ENCODE measurements at regions not wholly inside any gene's neighbourhood (a gene's known extent, or its start where the extent isn't known, plus 50 kb on each side); places are given as distances from the start of the nearest gene placed in this dataset.

GRCh38 chr4:104901961-104902605, 244.6 kb upstream of the TET2 start:
- TF ChIP-seq, protein P1, sequence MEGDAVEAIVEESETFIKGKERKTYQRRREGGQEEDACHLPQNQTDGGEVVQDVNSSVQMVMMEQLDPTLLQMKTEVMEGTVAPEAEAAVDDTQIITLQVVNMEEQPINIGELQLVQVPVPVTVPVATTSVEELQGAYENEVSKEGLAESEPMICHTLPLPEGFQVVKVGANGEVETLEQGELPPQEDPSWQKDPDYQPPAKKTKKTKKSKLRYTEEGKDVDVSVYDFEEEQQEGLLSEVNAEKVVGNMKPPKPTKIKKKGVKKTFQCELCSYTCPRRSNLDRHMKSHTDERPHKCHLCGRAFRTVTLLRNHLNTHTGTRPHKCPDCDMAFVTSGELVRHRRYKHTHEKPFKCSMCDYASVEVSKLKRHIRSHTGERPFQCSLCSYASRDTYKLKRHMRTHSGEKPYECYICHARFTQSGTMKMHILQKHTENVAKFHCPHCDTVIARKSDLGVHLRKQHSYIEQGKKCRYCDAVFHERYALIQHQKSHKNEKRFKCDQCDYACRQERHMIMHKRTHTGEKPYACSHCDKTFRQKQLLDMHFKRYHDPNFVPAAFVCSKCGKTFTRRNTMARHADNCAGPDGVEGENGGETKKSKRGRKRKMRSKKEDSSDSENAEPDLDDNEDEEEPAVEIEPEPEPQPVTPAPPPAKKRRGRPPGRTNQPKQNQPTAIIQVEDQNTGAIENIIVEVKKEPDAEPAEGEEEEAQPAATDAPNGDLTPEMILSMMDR (IDR thresholded peaks at IDR 0.05), result no peak

- TF ChIP-seq, protein P1 (IDR thresholded peaks at IDR 0.05), result no peak
Observed at GRCh38 chr4:104905065-104905464, 241.6 kb upstream of the TET2 start.

DNA sequence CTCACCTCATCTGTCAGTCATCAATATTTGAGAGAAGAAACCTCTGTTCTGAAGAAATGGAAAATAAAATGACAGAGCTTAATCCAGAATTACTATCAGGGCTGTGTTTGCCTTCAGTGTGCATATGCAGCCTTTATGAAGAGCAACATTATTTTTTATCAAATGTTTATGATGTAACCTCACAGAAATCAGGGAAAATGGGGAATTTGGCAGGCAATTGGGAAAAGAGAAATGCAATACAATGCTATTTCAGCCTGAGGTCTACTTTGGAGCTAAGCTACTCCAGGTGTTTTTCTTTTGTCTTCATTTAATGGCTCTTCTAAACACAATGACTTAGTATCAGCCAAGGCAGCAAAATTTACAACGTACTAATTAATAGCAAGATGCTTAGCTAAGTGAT, 241.1 kb upstream of the TET2 start:
- TF ChIP-seq, protein P1 (IDR thresholded peaks at IDR 0.05), result no peak

DNA sequence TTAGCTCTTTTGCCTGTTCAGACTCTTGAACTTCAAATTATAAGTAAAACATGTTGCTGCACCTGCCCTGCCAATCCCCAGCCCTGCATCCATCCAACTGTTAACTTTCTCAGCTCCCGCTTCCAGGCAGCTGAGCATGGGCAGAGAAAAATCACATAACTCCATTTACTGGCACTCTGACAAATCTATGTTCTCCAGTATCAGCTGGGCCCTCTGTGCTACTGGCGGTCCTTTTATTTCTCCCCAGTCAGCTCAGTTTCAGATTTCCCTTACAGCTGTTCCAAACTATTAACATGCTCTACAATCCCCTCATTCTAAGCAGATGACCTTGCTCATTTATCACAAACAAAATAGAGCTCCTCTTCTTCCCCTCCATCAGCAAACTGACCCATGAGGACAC, 240.4 kb upstream of the TET2 start:
- TF ChIP-seq, protein P1 (IDR thresholded peaks at IDR 0.05), result no peak

GRCh38 chr4:104907074-104907649, 239.5 kb upstream of the TET2 start:
- TF ChIP-seq, protein P1 (IDR thresholded peaks at IDR 0.05), result no peak

DNA sequence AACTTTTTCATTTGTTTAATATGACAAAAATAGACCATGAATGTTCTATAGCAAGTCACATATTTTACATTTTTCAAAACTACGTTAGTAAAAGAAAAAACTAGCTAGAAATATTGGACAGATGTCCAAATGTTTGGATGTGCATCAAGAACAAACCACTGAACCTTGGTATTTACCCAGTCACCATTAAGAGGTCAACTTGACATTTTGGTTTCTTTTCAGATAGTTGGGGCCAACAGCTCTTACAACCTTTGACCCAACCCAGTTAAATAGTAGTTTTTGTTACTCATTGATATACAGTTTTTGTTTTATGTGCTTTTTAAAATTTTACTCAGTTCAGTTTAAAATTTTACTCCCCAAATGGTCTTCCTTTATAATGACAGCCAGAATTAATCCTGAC, 238.7 kb upstream of the TET2 start:
- TF ChIP-seq, protein P1 (IDR thresholded peaks at IDR 0.05), result no peak

- TF ChIP-seq, protein P1 (IDR thresholded peaks at IDR 0.05), result no peak
Observed at GRCh38 chr4:104909376-104909775, 237.3 kb upstream of the TET2 start.
